Neuronal stem cell (in vitro differentiated cells): ENCODE measurements at regions not wholly inside any gene's neighbourhood (a gene's known extent, or its start where the extent isn't known, plus 50 kb on each side); places are given as distances from the start of the nearest gene placed in this dataset.
A peak's percentile ranks its signal among the peaks of the same experiment; 100 is the strongest.

ENCODE experiments used
- DNase-seq: peaks from one replicate; pipeline ENCODE4 v3.0.0-alpha.2; 2013; ENCODE audit warnings: low spot score
- H2AFZ ChIP-seq: one replicate; pipeline ENCODE4 v1.6.1; 2013; ENCODE audit warnings: mild to moderate bottlenecking, low read length, inconsistent platforms
- H2AK5ac ChIP-seq: 2 replicates; pipeline ENCODE4 v1.6.1; 2013; ENCODE audit warnings: low read depth, mild to moderate bottlenecking, inconsistent platforms, low read length, moderate library complexity, mixed read lengths
- H2BK120ac ChIP-seq: 2 replicates; pipeline ENCODE4 v1.6.1; 2013; ENCODE audit warnings: low read depth, mild to moderate bottlenecking, inconsistent platforms, low read length, moderate library complexity, mixed read lengths
- H2BK12ac ChIP-seq: one replicate; pipeline ENCODE4 v1.6.1; 2013; ENCODE audit warnings: low read length, inconsistent platforms
- H2BK15ac ChIP-seq: 2 replicates; pipeline ENCODE4 v1.6.1; 2013; ENCODE audit warnings: mild to moderate bottlenecking, low read length, inconsistent platforms, mixed read lengths
- H2BK5ac ChIP-seq: one replicate; pipeline ENCODE4 v1.6.1; 2013; ENCODE audit warnings: inconsistent platforms, mild to moderate bottlenecking, low read length, moderate library complexity
- H3K14ac ChIP-seq: one replicate; pipeline ENCODE4 v1.6.1; 2013; ENCODE audit warnings: low read length, inconsistent platforms
- H3K18ac ChIP-seq: 2 replicates; pipeline ENCODE4 v1.6.1; 2013; ENCODE audit warnings: low read length, inconsistent platforms
- H3K23ac ChIP-seq: 2 replicates; pipeline ENCODE4 v1.6.1; 2013; ENCODE audit warnings: low read depth, mild to moderate bottlenecking, mixed read lengths, low read length, inconsistent platforms; ENCODE audit not compliant: poor library complexity
- H3K27ac ChIP-seq: replicated peaks from 3 replicates; pipeline ENCODE4 v1.5.1; 2013; ENCODE audit warnings: low read length, inconsistent platforms
- H3K27me3 ChIP-seq, 3 experiments: 2 replicates each; pipeline ENCODE4 v1.6.1; 2013; ENCODE audit warnings: low read length in 3 of 3, mild to moderate bottlenecking in 2 of 3, inconsistent platforms in 1 of 3, low read depth in 1 of 3, mixed read lengths in 1 of 3, moderate library complexity in 1 of 3; ENCODE audit not compliant: control insufficient read depth in 3 of 3, insufficient read depth in 3 of 3
- H3K36me3 ChIP-seq, 2 donors: replicated peaks in 1 of 2; 2 replicates each; pipeline ENCODE4 v1.6.1; 2013; ENCODE audit warnings: low read length in 2 of 2; ENCODE audit not compliant: control insufficient read depth in 2 of 2, insufficient read depth in 2 of 2
- H3K4ac ChIP-seq: 2 replicates; pipeline ENCODE4 v1.6.1; 2013; ENCODE audit warnings: inconsistent platforms, mild to moderate bottlenecking, low read length, moderate library complexity
- H3K4me1 ChIP-seq, 2 donors: 1 replicate in 1 of 2; 2 replicates in 1 of 2; pipeline ENCODE4 v1.6.1; 2013; ENCODE audit warnings: low read length in 2 of 2, low read depth in 1 of 2; ENCODE audit not compliant: control insufficient read depth in 2 of 2, insufficient read depth in 1 of 2
- H3K4me2 ChIP-seq: one replicate; pipeline ENCODE4 v1.6.1; 2013; ENCODE audit warnings: mild to moderate bottlenecking, low read length, inconsistent platforms; ENCODE audit not compliant: insufficient read depth, poor library complexity, severe bottlenecking
- H3K4me3 ChIP-seq, 2 donors: 2 replicates each; pipeline ENCODE4 v1.5.1; 2013; ENCODE audit warnings: low read length in 2 of 2, mild to moderate bottlenecking in 2 of 2, inconsistent platforms in 1 of 2, moderate library complexity in 1 of 2
- H3K79me1 ChIP-seq: one replicate; pipeline ENCODE4 v1.6.1; 2013; ENCODE audit warnings: low read depth, mild to moderate bottlenecking, inconsistent platforms, low read length, moderate library complexity
- H3K9ac ChIP-seq: one replicate; pipeline ENCODE4 v1.6.1; 2013; ENCODE audit warnings: mild to moderate bottlenecking, low read depth, low read length, inconsistent platforms; ENCODE audit not compliant: poor library complexity
- H3K9me3 ChIP-seq, 2 donors: replicated peaks in 1 of 2; 2 replicates each; pipeline versions ENCODE3 to v1.6.1; 2013; ENCODE audit warnings: low read length in 2 of 2, mild to moderate bottlenecking in 2 of 2, inconsistent platforms in 1 of 2, low read depth in 1 of 2, mixed read lengths in 1 of 2, moderate library complexity in 1 of 2; ENCODE audit not compliant: control insufficient read depth in 2 of 2, insufficient read depth in 1 of 2
- H4K8ac ChIP-seq: one replicate; pipeline ENCODE4 v1.6.1; 2013; ENCODE audit warnings: low read depth, mild to moderate bottlenecking, inconsistent platforms, low read length, moderate library complexity
- H4K91ac ChIP-seq: one replicate; pipeline ENCODE4 v1.6.1; 2013; ENCODE audit warnings: low read length, low read depth, mild to moderate bottlenecking, inconsistent platforms; ENCODE audit not compliant: poor library complexity
- WGBS, 2 donors: extraction: QIAGEN DNeasy Blood & Tissue Kit; methylation state at CpG; one replicate each; pipeline ENCODE4 v1.1.7; 2013; ENCODE audit warnings: missing lambda C conversion rate in 2 of 2, mixed read lengths in 1 of 2; ENCODE audit not compliant: insufficient read length in 2 of 2, insufficient replicate concordance in 1 of 2; ENCODE audit errors: extremely low coverage in 2 of 2; 5-methylcytosine and 5-hydroxymethylcytosine counted together

DNA sequence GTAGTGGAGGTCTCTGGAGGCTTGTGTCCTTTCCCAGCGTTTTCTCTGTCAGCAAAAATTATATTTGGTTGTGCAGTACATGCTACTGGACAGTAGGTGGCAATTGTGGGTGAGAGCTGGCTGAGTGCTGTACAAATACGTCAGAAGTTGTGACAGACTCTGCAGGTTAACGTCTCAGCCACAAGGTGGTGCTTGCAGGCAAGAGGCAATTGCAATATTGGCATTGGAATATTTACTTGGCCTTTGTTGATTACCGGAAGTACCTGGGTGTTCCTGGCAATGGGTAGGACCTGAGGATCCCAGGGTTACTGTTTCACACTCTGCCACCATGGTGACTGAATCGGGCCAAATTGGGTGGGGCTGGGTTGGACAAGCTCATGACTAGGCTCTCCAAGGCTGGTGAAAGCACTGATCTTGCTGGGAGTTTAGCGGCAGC is 333.9 kb upstream of the LMO3 start:
- peak; percentile 27 for DNase-seq
- H2BK5ac ChIP-seq, result no peak overlapping the region
- WGBS, 2 donors, result no CpG with 5 or more reads among the region's 6 CpGs

DNA sequence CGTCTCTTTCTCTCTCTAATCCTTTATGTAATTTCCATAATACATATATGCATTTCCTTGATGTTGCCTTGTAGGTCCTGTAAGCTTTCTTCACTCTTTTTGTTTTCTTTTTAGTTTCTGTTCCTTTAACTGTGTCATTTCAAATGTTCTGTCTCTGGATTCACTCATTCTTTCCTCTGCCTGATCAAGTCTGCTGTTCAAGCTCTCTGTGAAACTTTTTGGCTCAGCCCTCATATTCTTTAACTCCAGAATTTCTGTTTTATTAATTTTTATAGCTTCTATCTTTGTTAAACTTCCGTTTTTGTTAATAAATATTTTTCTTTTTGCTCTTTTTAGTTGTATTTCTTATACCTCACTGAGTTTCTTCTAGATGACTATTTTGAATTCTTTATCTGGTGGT is 321.3 kb upstream of the LMO3 start:
- Histone ChIP-seq H3K79me1 (no peaks in the 10 kb centered on the region), H3K36me3 (no peaks in the 10 kb centered on the region), H2BK5ac (no peak overlapping the region), H2AK5ac (no peak overlapping the region), H2BK12ac (no peak overlapping the region), H4K91ac (no peak overlapping the region), H2AFZ (no peak overlapping the region), H3K4me1 (no peaks in the 10 kb centered on the region), H3K9me3 (peaks cover 0 to 8% of the 10 kb centered on the region in 2 donors), H3K4me3 (no peak overlapping the region), H3K4ac (no peak overlapping the region), H3K14ac (no peak overlapping the region), H3K23ac (no peak overlapping the region), H3K4me2 (no peak overlapping the region), H2BK15ac (no peak overlapping the region), H3K9ac (no peak overlapping the region), H2BK120ac (no peak overlapping the region), H4K8ac (no peak overlapping the region), H3K27me3 (no peaks in the 10 kb centered on the region), H3K18ac (no peak overlapping the region), H3K27ac (no peak overlapping the region)
- no peak for DNase-seq
- WGBS, 2 donors, result no CpG with 5 or more reads among the region's 2 CpGs

More for the DNA sequence above, 333.9 kb upstream of the LMO3 start:
- H2AFZ ChIP-seq, result no peak overlapping the region
- peak overlapping the region; percentile 11 for H3K18ac ChIP-seq
- no peak overlapping the region for H3K4me2 ChIP-seq
- H3K23ac ChIP-seq, result no peak overlapping the region
- no peak overlapping the region for H3K4ac ChIP-seq
- no peak overlapping the region for H2AK5ac ChIP-seq
- peaks cover 0 to 5% of the 10 kb centered on the region in 2 donors for H3K9me3 ChIP-seq
- H3K27ac ChIP-seq, result no peak overlapping the region
- no peak overlapping the region for H2BK15ac ChIP-seq
- H4K8ac ChIP-seq, result no peak overlapping the region
- no peaks in the 10 kb centered on the region for H3K36me3 ChIP-seq
- no peak overlapping the region for H3K9ac ChIP-seq
- H3K79me1 ChIP-seq, result no peaks in the 10 kb centered on the region
- no peaks in the 10 kb centered on the region for H3K4me1 ChIP-seq
- H3K27me3 ChIP-seq, result no peaks in the 10 kb centered on the region
- no peak overlapping the region for H3K14ac ChIP-seq
- no peak overlapping the region for H2BK120ac ChIP-seq
- no peak overlapping the region for H4K91ac ChIP-seq
- no peak overlapping the region for H3K4me3 ChIP-seq
- no peak overlapping the region for H2BK12ac ChIP-seq

DNA sequence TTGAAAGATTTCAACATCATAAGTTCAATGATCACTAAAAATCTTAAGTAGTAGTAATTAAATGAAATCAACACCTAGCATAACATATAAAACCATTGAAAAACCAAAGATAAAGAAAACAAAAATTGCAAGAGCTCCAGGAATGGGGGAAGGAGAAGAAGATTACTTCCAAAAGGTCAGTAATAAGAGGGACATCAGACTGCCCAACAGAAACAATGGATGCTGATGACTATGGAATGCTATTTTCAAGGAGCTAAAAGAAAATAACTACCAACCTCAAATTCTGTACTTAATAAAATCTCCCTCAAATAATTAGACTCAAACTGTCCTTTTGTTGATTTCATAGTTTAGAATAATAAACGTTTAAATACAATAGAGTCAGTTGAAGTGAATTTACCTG is 314.5 kb upstream of the LMO3 start:
- Histone ChIP-seq H2BK5ac (no peak overlapping the region), H3K27me3 (no peaks in the 10 kb centered on the region), H3K4me1 (no peaks in the 10 kb centered on the region), H2BK15ac (no peak overlapping the region), H4K8ac (no peak overlapping the region), H2AK5ac (no peak overlapping the region), H3K9ac (no peak overlapping the region), H3K4ac (no peak overlapping the region), H3K4me3 (no peak overlapping the region), H4K91ac (no peak overlapping the region), H3K18ac (no peak overlapping the region), H3K23ac (no peak overlapping the region), H3K9me3 (peaks cover 0 to 5% of the 10 kb centered on the region in 2 donors), H3K4me2 (no peak overlapping the region), H3K27ac (no peak overlapping the region), H2AFZ (no peak overlapping the region), H3K36me3 (no peaks in the 10 kb centered on the region), H2BK120ac (no peak overlapping the region), H3K79me1 (no peaks in the 10 kb centered on the region), H3K14ac (no peak overlapping the region), H2BK12ac (no peak overlapping the region)
- no CpG with 5 or more reads among the region's 1 CpG for WGBS, 2 donors
- no peak for DNase-seq

DNA sequence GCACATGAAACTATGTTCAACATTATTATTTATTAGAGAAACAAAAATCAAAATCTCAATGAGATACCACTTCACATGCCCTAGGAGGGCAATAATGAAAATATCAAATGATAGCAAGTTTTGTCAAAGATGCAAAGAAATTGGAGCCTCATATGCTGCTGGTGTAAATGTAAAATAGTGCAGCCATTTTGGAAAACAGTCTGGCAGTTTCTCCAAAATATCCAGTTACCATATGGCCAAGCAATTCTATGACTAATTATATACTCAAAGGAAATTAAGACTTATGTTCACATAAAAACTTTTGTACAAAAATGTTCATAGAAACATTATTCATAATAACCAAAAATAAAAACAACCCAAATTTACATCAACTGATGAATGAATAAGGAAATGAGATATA is 313.6 kb upstream of the LMO3 start:
- no peak overlapping the region for H3K23ac ChIP-seq
- H3K4me2 ChIP-seq, result no peak overlapping the region
- no peak overlapping the region for H3K4ac ChIP-seq
- H2AFZ ChIP-seq, result no peak overlapping the region
- H2AK5ac ChIP-seq, result no peak overlapping the region
- no peak for DNase-seq
- H3K9me3 ChIP-seq, result peaks cover 0 to 2% of the 10 kb centered on the region in 2 donors
- H3K18ac ChIP-seq, result no peak overlapping the region
- no peak overlapping the region for H2BK12ac ChIP-seq
- no peak overlapping the region for H3K4me3 ChIP-seq
- no peak overlapping the region for H4K8ac ChIP-seq
- no peaks in the 10 kb centered on the region for H3K79me1 ChIP-seq
- no peak overlapping the region for H2BK15ac ChIP-seq
- no peaks in the 10 kb centered on the region for H3K27me3 ChIP-seq
- H3K36me3 ChIP-seq, result no peaks in the 10 kb centered on the region
- no peak overlapping the region for H2BK5ac ChIP-seq
- H3K9ac ChIP-seq, result no peak overlapping the region
- H3K14ac ChIP-seq, result no peak overlapping the region
- no peak overlapping the region for H4K91ac ChIP-seq
- no peaks in the 10 kb centered on the region for H3K4me1 ChIP-seq
- no peak overlapping the region for H2BK120ac ChIP-seq
- no peak overlapping the region for H3K27ac ChIP-seq
